ENCODE measurements at regions not wholly inside any gene's neighbourhood (a gene's known extent, or its start where the extent isn't known, plus 50 kb on each side); places are given as distances from the start of the nearest gene placed in this dataset.

DNA sequence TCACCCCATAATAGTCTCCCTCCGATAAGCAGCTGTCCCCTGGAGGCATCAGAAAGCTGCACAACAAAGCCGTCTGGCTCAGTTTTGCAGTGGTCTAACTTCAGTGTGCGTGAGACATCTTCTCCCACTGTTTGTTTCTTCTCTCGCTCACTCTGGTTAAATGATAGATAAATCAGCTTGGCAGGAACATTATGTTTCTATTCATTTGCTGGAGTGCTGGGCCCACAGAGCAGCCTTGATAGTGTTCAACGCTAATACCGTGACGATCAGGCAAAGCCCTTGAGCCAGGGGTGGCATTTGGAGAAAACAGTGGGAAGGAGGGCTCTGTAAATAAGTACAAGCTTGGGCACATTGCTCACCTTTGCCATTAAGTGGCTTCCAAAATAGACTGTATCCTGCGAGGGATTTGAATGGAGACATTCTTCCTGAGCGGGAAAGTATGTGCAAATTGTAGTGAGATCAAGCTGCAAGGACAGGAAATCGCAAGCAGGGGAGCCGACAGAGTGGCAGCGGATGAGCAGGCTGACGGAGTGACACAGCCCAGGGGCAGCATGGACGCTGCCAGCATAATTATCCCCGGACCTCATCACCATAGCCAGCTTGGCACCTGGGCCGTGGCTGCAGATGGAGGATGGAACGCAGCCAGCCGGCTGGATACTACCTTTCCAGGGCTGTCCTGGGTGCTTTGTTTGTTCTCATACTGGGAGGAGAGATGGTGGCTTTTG is 256.8 kb upstream of the FZD8 start:
- H3K9me1 ChIP-seq (replicated peaks; ENCODE audit: control insufficient read depth, extremely low read depth, insufficient read depth, low read length), result no peaks in the 10 kb centered on the region
- intact Hi-C loops (cut with micrococcal nuclease), result no loop called here
- no peak overlapping the region for H3K4me3 ChIP-seq (replicated peaks in 1 of 3; ENCODE audit: insufficient read depth in 1 of 3, low read depth in 1 of 3, low read length in 3 of 3)
- no peak overlapping the region for H3K9ac ChIP-seq (replicated peaks; ENCODE audit: extremely low read depth, insufficient read depth, low read length)
- H3K4me1 ChIP-seq (ENCODE audit: control insufficient read depth, extremely low read depth, insufficient read depth, low read length), result no peaks in the 10 kb centered on the region
- ChIA-PET POLR2A (no interaction called here), CTCF (no interaction called here)
- no peak overlapping the region for H3K27ac ChIP-seq (ENCODE audit: insufficient read depth, low read depth, low read length)
- FAIRE-seq (no peak), DNase-seq (ENCODE audit: low read depth, low spot score) (no peak)
- H3K9me3 ChIP-seq (replicated peaks; ENCODE audit: control insufficient read depth, insufficient read depth, low read length), result no peaks in the 10 kb centered on the region
- no TSS peak for BruUV-seq (replicated peaks)
- H3K79me2 ChIP-seq (ENCODE audit: control insufficient read depth, insufficient read depth, low read length), result no peaks in the 10 kb centered on the region
- no peaks in the 10 kb centered on the region for H3K27me3 ChIP-seq (ENCODE audit: control insufficient read depth in 2 of 2, insufficient read depth in 2 of 2, low read length in 2 of 2)
- H2AFZ ChIP-seq (ENCODE audit: low read depth, low read length), result no peak overlapping the region
- dilution Hi-C loops (cut with MboI; ENCODE audit: extremely low pct_ligation_motif_present, low sequenced_read_pairs), result no loop called here
- no peak for TF ChIP-seq JUN (IDR thresholded peaks at IDR 0.05; ENCODE audit: borderline replicate concordance, insufficient read depth, insufficient read length, low read depth)
- no peak for TF ChIP-seq GATA2 (IDR thresholded peaks at IDR 0.05; ENCODE audit: insufficient read depth, insufficient read length, low read depth, low read length)
- no peak for TF ChIP-seq EZH2 (IDR thresholded peaks at IDR 0.05; ENCODE audit: borderline replicate concordance, low read depth, low read length, severe bottlenecking)
- TF ChIP-seq MYC (IDR thresholded peaks at IDR 0.05; ENCODE audit: low read depth, low read length), result no peak
- no peak for TF ChIP-seq POLR2A (IDR thresholded peaks at IDR 0.05; ENCODE audit: low read depth, low read length)
- TF ChIP-seq, protein P1, sequence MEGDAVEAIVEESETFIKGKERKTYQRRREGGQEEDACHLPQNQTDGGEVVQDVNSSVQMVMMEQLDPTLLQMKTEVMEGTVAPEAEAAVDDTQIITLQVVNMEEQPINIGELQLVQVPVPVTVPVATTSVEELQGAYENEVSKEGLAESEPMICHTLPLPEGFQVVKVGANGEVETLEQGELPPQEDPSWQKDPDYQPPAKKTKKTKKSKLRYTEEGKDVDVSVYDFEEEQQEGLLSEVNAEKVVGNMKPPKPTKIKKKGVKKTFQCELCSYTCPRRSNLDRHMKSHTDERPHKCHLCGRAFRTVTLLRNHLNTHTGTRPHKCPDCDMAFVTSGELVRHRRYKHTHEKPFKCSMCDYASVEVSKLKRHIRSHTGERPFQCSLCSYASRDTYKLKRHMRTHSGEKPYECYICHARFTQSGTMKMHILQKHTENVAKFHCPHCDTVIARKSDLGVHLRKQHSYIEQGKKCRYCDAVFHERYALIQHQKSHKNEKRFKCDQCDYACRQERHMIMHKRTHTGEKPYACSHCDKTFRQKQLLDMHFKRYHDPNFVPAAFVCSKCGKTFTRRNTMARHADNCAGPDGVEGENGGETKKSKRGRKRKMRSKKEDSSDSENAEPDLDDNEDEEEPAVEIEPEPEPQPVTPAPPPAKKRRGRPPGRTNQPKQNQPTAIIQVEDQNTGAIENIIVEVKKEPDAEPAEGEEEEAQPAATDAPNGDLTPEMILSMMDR (IDR thresholded peaks at IDR 0.05; ENCODE audit: extremely low read depth in 1 of 2, insufficient read depth in 1 of 2, low read depth in 1 of 2, low read length in 2 of 2), result no peak
- no peak for TF ChIP-seq FOS (IDR thresholded peaks at IDR 0.05; ENCODE audit: borderline replicate concordance, insufficient read depth, low read length)
- no peak for TF ChIP-seq POLR2AphosphoS5 (IDR thresholded peaks at IDR 0.05; ENCODE audit: insufficient read depth, low read depth, low read length)
- no peaks in the 10 kb centered on the region for H4K20me1 ChIP-seq (replicated peaks; ENCODE audit: control insufficient read depth, extremely low read depth, insufficient read depth, low read length)
- H3K36me3 ChIP-seq (ENCODE audit: control insufficient read depth in 2 of 2, extremely low read depth in 1 of 2, insufficient read depth in 2 of 2, low read length in 2 of 2), result no peaks in the 10 kb centered on the region
- no peak overlapping the region for H3K4me2 ChIP-seq (ENCODE audit: insufficient read depth, low read length)

Data from endothelial cell of umbilical vein (primary cell).